ENCODE measurements at regions not wholly inside any gene's neighbourhood (a gene's known extent, or its start where the extent isn't known, plus 50 kb on each side); places are given as distances from the start of the nearest gene placed in this dataset.
"Not testable (repeated sequence)": the region's sequence is repeated elsewhere in the genome, so short reads cannot be mapped to it uniquely, and the experiment has no call there.

DNA sequence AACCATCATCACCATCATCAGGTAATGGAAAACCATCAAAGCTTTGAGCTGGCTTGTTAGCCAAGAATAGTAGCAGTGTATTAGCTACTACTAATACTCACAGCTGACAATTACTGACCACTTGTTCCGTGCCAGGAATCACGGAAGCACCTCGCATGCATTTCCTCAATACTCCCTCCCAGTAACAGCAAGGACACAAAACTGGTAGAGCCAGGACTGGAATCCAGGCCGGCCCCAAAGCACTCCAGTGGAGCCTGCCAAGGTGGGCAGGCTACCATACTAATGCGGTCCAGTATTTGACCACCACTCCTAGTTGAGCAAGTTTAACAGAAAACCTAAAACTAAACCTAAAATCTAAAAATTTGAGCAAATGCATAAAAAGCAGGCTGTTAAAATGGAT, 107.2 kb upstream of the LPCAT1 start:
- TF ChIP-seq, protein P1, sequence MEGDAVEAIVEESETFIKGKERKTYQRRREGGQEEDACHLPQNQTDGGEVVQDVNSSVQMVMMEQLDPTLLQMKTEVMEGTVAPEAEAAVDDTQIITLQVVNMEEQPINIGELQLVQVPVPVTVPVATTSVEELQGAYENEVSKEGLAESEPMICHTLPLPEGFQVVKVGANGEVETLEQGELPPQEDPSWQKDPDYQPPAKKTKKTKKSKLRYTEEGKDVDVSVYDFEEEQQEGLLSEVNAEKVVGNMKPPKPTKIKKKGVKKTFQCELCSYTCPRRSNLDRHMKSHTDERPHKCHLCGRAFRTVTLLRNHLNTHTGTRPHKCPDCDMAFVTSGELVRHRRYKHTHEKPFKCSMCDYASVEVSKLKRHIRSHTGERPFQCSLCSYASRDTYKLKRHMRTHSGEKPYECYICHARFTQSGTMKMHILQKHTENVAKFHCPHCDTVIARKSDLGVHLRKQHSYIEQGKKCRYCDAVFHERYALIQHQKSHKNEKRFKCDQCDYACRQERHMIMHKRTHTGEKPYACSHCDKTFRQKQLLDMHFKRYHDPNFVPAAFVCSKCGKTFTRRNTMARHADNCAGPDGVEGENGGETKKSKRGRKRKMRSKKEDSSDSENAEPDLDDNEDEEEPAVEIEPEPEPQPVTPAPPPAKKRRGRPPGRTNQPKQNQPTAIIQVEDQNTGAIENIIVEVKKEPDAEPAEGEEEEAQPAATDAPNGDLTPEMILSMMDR (IDR thresholded peaks at IDR 0.05) = not testable (repeated sequence)
- TF ChIP-seq POLR2A (IDR thresholded peaks at IDR 0.05) = not testable (repeated sequence)

Measured in heart left ventricle (tissue), 13 donors.